A549 (cell line): ENCODE measurements at regions not wholly inside any gene's neighbourhood (a gene's known extent, or its start where the extent isn't known, plus 50 kb on each side); places are given as distances from the start of the nearest gene placed in this dataset.
"Not testable (repeated sequence)": the region's sequence is repeated elsewhere in the genome, so short reads cannot be mapped to it uniquely, and the experiment has no call there.

Experiments used
- ATAC-seq, 2 experiments: fragments of 200-7000 bp in 1 of 2; fragments of >200 bp in 1 of 2; cut with Nextera tagmentation in 1 of 2; cut with Tn5 transposase in 1 of 2; 3 replicates each; pipeline versions ENCODE4 v1.8.0 to v1.9.1; 2018 to 2020; ENCODE audit warnings: mild to moderate bottlenecking in 1 of 2, moderate library complexity in 1 of 2
- CTCF ChIA-PET: fragments of 300-600 bp; sonication (Branson Sonifier 250); formaldehyde crosslinking; extraction: SDS; loops from one replicate; lab custom pipeline; 2021; ENCODE audit warnings: antibody characterized with exemption, inconsistent platforms; lab: Yijun Ruan, JAX
- POLR2A ChIA-PET: fragments of 350-600 bp; formaldehyde crosslinking; extraction: SDS; loops from one replicate; lab custom pipeline; 2021; ENCODE audit warnings: antibody characterized with exemption, inconsistent platforms; lab: Yijun Ruan, JAX
- DNase-seq, 2 experiments: peaks; one replicate each; pipeline versions ENCODE4 v3.0.0 to v3.0.0-alpha.2; 2011 to 2016; ENCODE audit warnings: low read depth in 1 of 2, low spot score in 1 of 2
- FAIRE-seq: peaks from 2 replicates; lab custom pipeline; 2011; peaks lifted over from hg19 to GRCh38; lab: Jason Lieb, UNC
- H3K27ac ChIP-seq, 2 experiments: fragments of >200 bp; sonication (Bioruptor Twin); formaldehyde crosslinking; 3 replicates each; pipeline ENCODE4 v1.5.1; 2016 to 2017
- H3K4me1 ChIP-seq: fragments of >200 bp; sonication (Bioruptor Twin); formaldehyde crosslinking; 3 replicates; pipeline ENCODE4 v1.6.1; 2016
- H3K4me2 ChIP-seq: fragments of >200 bp; sonication (Bioruptor Twin); formaldehyde crosslinking; 3 replicates; pipeline ENCODE4 v1.6.1; 2016
- H3K4me3 ChIP-seq: fragments of >200 bp; sonication (Bioruptor Twin); formaldehyde crosslinking; 3 replicates; pipeline ENCODE4 v1.5.1; 2016
- H3K9me3 ChIP-seq: fragments of >200 bp; sonication (Bioruptor Twin); formaldehyde crosslinking; 3 replicates; pipeline ENCODE4 v1.6.1; 2016
- ATOH8 ChIP-seq: fragments of 250-450 bp; sonication (Bioruptor Pico); IDR thresholded peaks from 2 replicates; pipeline ENCODE4 v1.5.0; 2020; ENCODE audit warnings: low read depth, mild to moderate bottlenecking, moderate library complexity
- CBX2 ChIP-seq: fragments of 200-600 bp; sonication (generic); IDR thresholded peaks from 2 replicates; pipeline ENCODE4 v1.6.1; 2016; ENCODE audit warnings: low read depth, mild to moderate bottlenecking, borderline replicate concordance
- CHD4 ChIP-seq: fragments of 200-600 bp; sonication (generic); IDR thresholded peaks from 2 replicates; pipeline ENCODE4 v1.6.1; 2016; ENCODE audit warnings: antibody characterized with exemption, mild to moderate bottlenecking, borderline replicate concordance
- EHF ChIP-seq: fragments of 250-450 bp; sonication (Bioruptor Pico); IDR thresholded peaks from 2 replicates; pipeline ENCODE4 v1.5.0; 2020; ENCODE audit warnings: mild to moderate bottlenecking
- ELK1 ChIP-seq: fragments of 150-350 bp; IDR thresholded peaks from 2 replicates; pipeline ENCODE4 v1.6.1; 2014; ENCODE audit warnings: low read depth, mild to moderate bottlenecking, low read length
- ESRRA ChIP-seq: fragments of 150-350 bp; IDR thresholded peaks from 2 replicates; pipeline ENCODE4 v1.6.1; 2014; ENCODE audit warnings: mild to moderate bottlenecking, low read length, borderline replicate concordance
- FOSB ChIP-seq: fragments of 250-450 bp; sonication (Bioruptor Pico); IDR thresholded peaks from 2 replicates; pipeline ENCODE4 v1.5.0; 2020; ENCODE audit warnings: mild to moderate bottlenecking, moderate library complexity
- HDAC2 ChIP-seq: fragments of 200-600 bp; sonication (generic); IDR thresholded peaks from 2 replicates; pipeline ENCODE4 v1.6.1; 2016
- HOXB5 ChIP-seq: fragments of 250-450 bp; sonication (Bioruptor Pico); IDR thresholded peaks from 2 replicates; pipeline ENCODE4 v1.5.0; 2020; ENCODE audit warnings: mild to moderate bottlenecking, moderate library complexity
- NFE2L2 ChIP-seq: fragments of 150-350 bp; conservative IDR thresholded peaks from 2 replicates; pipeline ENCODE4 v1.6.1; 2014; ENCODE audit warnings: low read length
- NR3C1 ChIP-seq: fragments of >200 bp; sonication (Bioruptor Twin); formaldehyde crosslinking; IDR thresholded peaks from 3 replicates; pipeline ENCODE4 v1.6.1; 2017
- POLR2A ChIP-seq: IDR thresholded peaks from 2 replicates; pipeline ENCODE4 v1.6.1; 2012; ENCODE audit warnings: mild to moderate bottlenecking, low read length
- RAD21 ChIP-seq, 2 experiments: fragments of >200 bp in 1 of 2; sonication (Bioruptor Twin) in 1 of 2; formaldehyde crosslinking in 1 of 2; IDR thresholded peaks in 1 of 2; conservative IDR thresholded peaks in 1 of 2; 2 replicates in 1 of 2; 3 replicates in 1 of 2; pipeline ENCODE4 v1.6.1; 2012 to 2018; ENCODE audit warnings: inconsistent platforms in 1 of 2
- RARB ChIP-seq: fragments of 250-450 bp; sonication (Bioruptor Pico); IDR thresholded peaks from 2 replicates; pipeline ENCODE4 v1.8.0; 2021; ENCODE audit warnings: mild to moderate bottlenecking, moderate library complexity
- RCOR1 ChIP-seq: fragments of 150-350 bp; IDR thresholded peaks from 2 replicates; pipeline ENCODE4 v1.6.1; 2014; ENCODE audit warnings: antibody characterized with exemption, low read length, low read depth
- REST ChIP-seq: fragments of 200-600 bp; sonication (generic); IDR thresholded peaks from 2 replicates; pipeline ENCODE4 v1.6.1; 2016; ENCODE audit warnings: antibody characterized with exemption, mild to moderate bottlenecking, moderate library complexity
- SREBF2 ChIP-seq: fragments of 450-650 bp; IDR thresholded peaks from 2 replicates; pipeline ENCODE4 v1.6.1; 2014; ENCODE audit warnings: mild to moderate bottlenecking, moderate library complexity
- USF2 ChIP-seq: fragments of 450-650 bp; IDR thresholded peaks from 2 replicates; pipeline ENCODE4 v1.6.1; 2014; ENCODE audit warnings: antibody characterized with exemption
- ZFP36 ChIP-seq: fragments of 450-650 bp; IDR thresholded peaks from 2 replicates; pipeline ENCODE4 v1.6.1; 2014; ENCODE audit warnings: borderline replicate concordance; ENCODE audit not compliant: partially characterized antibody
- ZNF302 ChIP-seq: fragments of 250-450 bp; sonication (Bioruptor Pico); IDR thresholded peaks from 2 replicates; pipeline ENCODE4 v1.9.0; 2021; ENCODE audit warnings: inconsistent platforms, mild to moderate bottlenecking, moderate library complexity
- WGBS: methylation state at CpG from one replicate; pipeline ENCODE4 v1.1.6; 2017; ENCODE audit errors: missing lambda C conversion rate; 5-methylcytosine and 5-hydroxymethylcytosine counted together

- H3K4me1 ChIP-seq, DNase-seq, H3K4me3 ChIP-seq, POLR2A ChIA-PET, H3K27ac ChIP-seq, ATAC-seq, H3K9me3 ChIP-seq, CTCF ChIA-PET, FAIRE-seq: not testable (repeated sequence)
- WGBS = 25% methylated on average over 6 of the region's 6 CpGs
- H3K4me2 ChIP-seq = peak overlapping the region; percentile 23; the same call in 1 of the 3 replicates
These were observed 118.8 kb upstream of the PRICKLE1 start for GRCh38 chr12:42708374-42708773.

- Histone ChIP-seq H3K4me2 (peak overlapping the region; percentile 23; the same call in 1 of the 3 replicates), H3K4me3 (no peak overlapping the region), H3K9me3 (peaks cover 3% of the 10 kb centered on the region; the same call in 1 of the 3 replicates), H3K27ac (no peak overlapping the region), H3K4me1 (no peaks in the 10 kb centered on the region)
- DNase-seq (no peak), ATAC-seq (no peak), FAIRE-seq (no peak)
- TF ChIP-seq ELK1 = no peak
- TF ChIP-seq NFE2L2 = no peak
- no peak for TF ChIP-seq ZNF302
- TF ChIP-seq HOXB5 (CRISPR knock-in tag) = no peak
- no peak for TF ChIP-seq HDAC2
- TF ChIP-seq ESRRA = no peak
- no peak for TF ChIP-seq SREBF2
- TF ChIP-seq EHF (CRISPR knock-in tag) = no peak
- TF ChIP-seq RARB (CRISPR knock-in tag) = no peak
- TF ChIP-seq REST = no peak
- no peak for TF ChIP-seq ZFP36
- no peak for TF ChIP-seq POLR2A
- TF ChIP-seq ATOH8 (CRISPR knock-in tag) = no peak
- TF ChIP-seq NR3C1 = no peak
- no peak for TF ChIP-seq RCOR1
- TF ChIP-seq CHD4 = no peak
- TF ChIP-seq USF2 = no peak
- TF ChIP-seq CBX2 = no peak
- TF ChIP-seq RAD21 (conservative IDR thresholded peaks at IDR 0.05 in 1 of 2, IDR thresholded peaks at IDR 0.05 in 1 of 2) = no peak
- TF ChIP-seq FOSB (CRISPR knock-in tag) = no peak
- POLR2A ChIA-PET = no interaction called here
- CTCF ChIA-PET = no interaction called here
- WGBS = 30% methylated on average over 10 of the region's 11 CpGs
These were observed 118.0 kb upstream of the PRICKLE1 start for GRCh38 chr12:42707312-42708226.
